ENCODE measurements at regions not wholly inside any gene's neighbourhood (a gene's known extent, or its start where the extent isn't known, plus 50 kb on each side); places are given as distances from the start of the nearest gene placed in this dataset.
A peak's percentile ranks its signal among the peaks of the same experiment; 100 is the strongest.

DNA sequence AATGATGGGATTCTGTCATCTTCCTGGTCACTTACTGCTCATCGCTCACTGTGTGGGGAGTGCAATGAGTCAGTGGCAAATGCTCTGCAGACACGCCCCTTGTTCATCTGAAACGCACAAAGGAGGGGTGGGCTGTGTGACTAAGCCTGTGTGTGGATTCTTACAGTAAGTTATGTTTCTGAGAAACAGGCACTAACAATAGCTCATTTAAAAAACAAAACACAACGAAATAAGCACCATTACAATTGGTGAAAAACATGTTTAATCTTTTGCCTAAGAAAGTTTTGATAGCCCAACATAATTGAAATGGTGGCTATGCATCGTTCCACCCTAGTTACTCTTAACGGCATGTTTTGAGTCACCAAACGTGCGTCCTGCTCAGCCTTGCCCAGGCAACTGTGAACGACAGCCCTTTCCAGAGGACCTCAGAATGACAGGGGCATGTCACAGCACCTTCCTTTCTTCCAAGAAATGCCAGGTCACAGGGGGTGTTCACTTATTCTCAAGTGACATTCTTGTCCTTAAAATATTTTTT lies 118.4 kb upstream of the SGK1 start (continued):
- TF ChIP-seq, protein P1, sequence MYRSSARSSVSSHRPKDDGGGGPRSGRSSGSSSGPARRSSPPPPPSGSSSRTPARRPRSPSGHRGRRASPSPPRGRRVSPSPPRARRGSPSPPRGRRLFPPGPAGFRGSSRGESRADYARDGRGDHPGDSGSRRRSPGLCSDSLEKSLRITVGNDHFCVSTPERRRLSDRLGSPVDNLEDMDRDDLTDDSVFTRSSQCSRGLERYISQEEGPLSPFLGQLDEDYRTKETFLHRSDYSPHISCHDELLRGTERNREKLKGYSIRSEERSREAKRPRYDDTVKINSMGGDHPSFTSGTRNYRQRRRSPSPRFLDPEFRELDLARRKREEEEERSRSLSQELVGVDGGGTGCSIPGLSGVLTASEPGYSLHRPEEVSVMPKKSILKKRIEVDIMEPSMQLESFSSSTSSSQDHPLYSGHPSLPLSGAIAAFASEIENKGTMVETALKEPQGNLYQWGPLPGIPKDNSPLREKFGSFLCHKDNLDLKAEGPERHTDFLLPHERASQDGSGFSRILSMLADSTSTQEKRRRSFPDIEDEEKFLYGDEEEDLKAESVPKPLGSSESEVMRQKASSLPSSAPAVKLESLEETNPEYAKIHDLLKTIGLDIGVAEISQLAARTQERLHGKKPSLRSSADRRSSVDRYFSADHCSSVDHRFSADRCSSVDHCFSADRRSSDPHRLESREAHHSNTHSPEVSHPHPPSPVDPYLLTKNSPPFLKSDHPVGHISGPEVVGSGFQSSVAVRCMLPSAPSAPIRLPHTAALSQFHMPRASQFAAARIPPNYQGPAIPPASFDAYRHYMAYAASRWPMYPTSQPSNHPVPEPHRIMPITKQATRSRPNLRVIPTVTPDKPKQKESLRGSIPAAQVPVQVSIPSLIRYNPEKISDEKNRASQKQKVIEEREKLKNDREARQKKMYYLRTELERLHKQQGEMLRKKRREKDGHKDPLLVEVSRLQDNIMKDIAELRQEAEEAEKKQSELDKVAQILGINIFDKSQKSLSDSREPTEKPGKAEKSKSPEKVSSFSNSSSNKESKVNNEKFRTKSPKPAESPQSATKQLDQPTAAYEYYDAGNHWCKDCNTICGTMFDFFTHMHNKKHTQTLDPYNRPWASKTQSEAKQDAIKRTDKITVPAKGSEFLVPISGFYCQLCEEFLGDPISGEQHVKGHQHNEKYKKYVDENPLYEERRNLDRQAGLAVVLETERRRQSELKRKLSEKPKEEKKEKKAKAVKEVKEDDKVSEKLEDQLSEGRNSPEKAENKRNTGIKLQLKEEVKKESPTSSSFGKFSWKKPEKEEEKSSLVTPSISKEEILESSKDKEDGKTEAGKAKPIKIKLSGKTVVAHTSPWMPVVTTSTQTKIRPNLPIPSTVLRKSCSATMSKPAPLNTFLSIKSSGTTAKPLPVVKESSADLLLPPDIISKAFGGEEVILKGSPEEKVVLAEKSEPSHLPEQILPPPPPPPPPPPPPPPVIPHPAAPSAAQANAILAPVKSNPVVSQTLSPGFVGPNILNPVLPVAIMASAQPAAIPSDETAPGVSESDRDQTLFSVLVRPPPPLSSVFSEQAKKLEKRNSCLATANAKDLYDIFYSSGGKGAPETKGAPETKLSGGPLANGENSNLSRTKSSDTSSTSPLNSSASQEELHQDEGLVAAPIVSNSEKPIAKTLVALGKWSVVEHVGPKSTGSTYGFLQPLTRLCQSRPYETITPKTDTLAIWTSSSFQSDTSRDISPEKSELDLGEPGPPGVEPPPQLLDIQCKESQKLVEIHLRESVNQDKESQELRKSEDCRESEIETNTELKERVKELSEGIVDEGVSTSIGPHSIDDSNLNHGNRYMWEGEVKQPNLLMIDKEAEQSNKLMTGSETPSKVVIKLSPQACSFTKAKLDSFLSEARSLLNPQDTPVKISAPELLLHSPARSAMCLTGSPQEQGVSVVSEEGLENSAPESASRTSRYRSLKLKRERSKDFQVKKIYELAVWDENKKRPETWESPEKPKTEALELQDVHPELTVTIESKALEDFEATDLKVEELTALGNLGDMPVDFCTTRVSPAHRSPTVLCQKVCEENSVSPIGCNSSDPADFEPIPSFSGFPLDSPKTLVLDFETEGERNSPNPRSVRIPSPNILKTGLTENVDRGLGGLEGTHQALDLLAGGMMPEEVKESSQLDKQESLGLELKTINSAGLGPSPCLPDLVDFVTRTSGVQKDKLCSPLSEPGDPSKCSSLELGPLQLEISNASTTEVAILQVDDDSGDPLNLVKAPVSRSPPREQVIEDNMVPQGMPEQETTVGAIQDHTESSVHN (IDR thresholded peaks at IDR 0.05; ENCODE audit: borderline replicate concordance in 1 of 2, low read depth in 1 of 2) = no peak
- no peak for TF ChIP-seq MXI1 (IDR thresholded peaks at IDR 0.05; ENCODE audit: low read depth, low read length)
- no peak for TF ChIP-seq KLF10 (CRISPR knock-in tag; IDR thresholded peaks at IDR 0.05)
- no peak for TF ChIP-seq TCF7 (IDR thresholded peaks at IDR 0.05; ENCODE audit: borderline replicate concordance)
- peak; percentile 37 to 55; a peak in 3 of 4 replicates for TF ChIP-seq NRF1 (conservative IDR thresholded peaks at IDR 0.05 in 1 of 2, IDR thresholded peaks at IDR 0.05 in 1 of 2)
- TF ChIP-seq HCFC1 (IDR thresholded peaks at IDR 0.05; ENCODE audit: low read depth, low read length) = no peak
- no peak for TF ChIP-seq GATAD2A (IDR thresholded peaks at IDR 0.05)
- TF ChIP-seq, protein P2, sequence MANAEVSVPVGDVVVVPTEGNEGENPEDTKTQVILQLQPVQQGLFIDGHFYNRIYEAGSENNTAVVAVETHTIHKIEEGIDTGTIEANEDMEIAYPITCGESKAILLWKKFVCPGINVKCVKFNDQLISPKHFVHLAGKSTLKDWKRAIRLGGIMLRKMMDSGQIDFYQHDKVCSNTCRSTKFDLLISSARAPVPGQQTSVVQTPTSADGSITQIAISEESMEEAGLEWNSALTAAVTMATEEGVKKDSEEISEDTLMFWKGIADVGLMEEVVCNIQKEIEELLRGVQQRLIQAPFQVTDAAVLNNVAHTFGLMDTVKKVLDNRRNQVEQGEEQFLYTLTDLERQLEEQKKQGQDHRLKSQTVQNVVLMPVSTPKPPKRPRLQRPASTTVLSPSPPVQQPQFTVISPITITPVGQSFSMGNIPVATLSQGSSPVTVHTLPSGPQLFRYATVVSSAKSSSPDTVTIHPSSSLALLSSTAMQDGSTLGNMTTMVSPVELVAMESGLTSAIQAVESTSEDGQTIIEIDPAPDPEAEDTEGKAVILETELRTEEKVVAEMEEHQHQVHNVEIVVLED (CRISPR knock-in tag; IDR thresholded peaks at IDR 0.05) = no peak
- no peak for TF ChIP-seq HNRNPK (IDR thresholded peaks at IDR 0.05; ENCODE audit: low read depth, low read length, poor library complexity, severe bottlenecking)
- no peak for TF ChIP-seq SNIP1 (IDR thresholded peaks at IDR 0.05; ENCODE audit: low read depth)
- TF ChIP-seq ATF1 (CRISPR knock-in tag; IDR thresholded peaks at IDR 0.05) = no peak
- TF ChIP-seq ATF1 (tag; IDR thresholded peaks at IDR 0.05) = peak; percentile 69
- TF ChIP-seq, protein P3, sequence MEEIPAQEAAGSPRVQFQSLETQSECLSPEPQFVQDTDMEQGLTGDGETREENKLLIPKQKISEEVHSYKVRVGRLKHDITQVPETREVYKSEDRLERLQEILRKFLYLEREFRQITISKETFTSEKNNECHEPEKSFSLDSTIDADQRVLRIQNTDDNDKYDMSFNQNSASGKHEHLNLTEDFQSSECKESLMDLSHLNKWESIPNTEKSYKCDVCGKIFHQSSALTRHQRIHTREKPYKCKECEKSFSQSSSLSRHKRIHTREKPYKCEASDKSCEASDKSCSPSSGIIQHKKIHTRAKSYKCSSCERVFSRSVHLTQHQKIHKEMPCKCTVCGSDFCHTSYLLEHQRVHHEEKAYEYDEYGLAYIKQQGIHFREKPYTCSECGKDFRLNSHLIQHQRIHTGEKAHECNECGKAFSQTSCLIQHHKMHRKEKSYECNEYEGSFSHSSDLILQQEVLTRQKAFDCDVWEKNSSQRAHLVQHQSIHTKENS (CRISPR knock-in tag; IDR thresholded peaks at IDR 0.05) = no peak
- TF ChIP-seq ETV6 (IDR thresholded peaks at IDR 0.05; ENCODE audit: borderline replicate concordance in 1 of 2, low read depth in 2 of 2, low read length in 1 of 2) = no peak
- no peak for TF ChIP-seq ETV6 (CRISPR knock-in tag; IDR thresholded peaks at IDR 0.05; ENCODE audit: borderline replicate concordance)
- no peak for TF ChIP-seq FIP1L1 (IDR thresholded peaks at IDR 0.05; ENCODE audit: low read depth, low read length, poor library complexity, severe bottlenecking)
- no peak for TF ChIP-seq MAFF (IDR thresholded peaks at IDR 0.05; ENCODE audit: low read length)
- no peak for TF ChIP-seq ZNF23 (CRISPR knock-in tag; IDR thresholded peaks at IDR 0.05)
- no peak for TF ChIP-seq NFIX (CRISPR knock-in tag; IDR thresholded peaks at IDR 0.05; ENCODE audit: low read depth)
- TF ChIP-seq CCNT2 (IDR thresholded peaks at IDR 0.05; ENCODE audit: borderline replicate concordance, extremely low read depth, insufficient read length, low read depth, low read length) = no peak
